Esophagus muscularis mucosa (tissue), 4 donors: ENCODE measurements at regions not wholly inside any gene's neighbourhood (a gene's known extent, or its start where the extent isn't known, plus 50 kb on each side); places are given as distances from the start of the nearest gene placed in this dataset.

Experiments
- DNase-seq: peaks from one replicate; pipeline ENCODE4 v3.0.0-alpha.2; 2017; ENCODE audit errors: extremely low spot score
- H3K27ac ChIP-seq, 4 donors: fragments of 200-600 bp; sonication (generic); replicated peaks in 1 of 4; 1 replicate in 3 of 4; 2 replicates in 1 of 4; pipeline ENCODE4 v1.5.1; 2016 to 2019; ENCODE audit warnings: mild to moderate bottlenecking in 1 of 4
- H3K27me3 ChIP-seq, 4 donors: fragments of 200-600 bp; sonication (generic); one replicate each; pipeline versions ENCODE4 v1.5.1 to v1.6.0; 2016 to 2019
- H3K36me3 ChIP-seq, 4 donors: fragments of 200-600 bp; sonication (generic); one replicate each; pipeline ENCODE4 v1.5.1; 2016 to 2019
- H3K4me1 ChIP-seq, 4 donors: fragments of 200-600 bp; sonication (generic); one replicate each; pipeline ENCODE4 v1.5.1; 2016 to 2019
- H3K4me3 ChIP-seq, 4 donors: fragments of 200-600 bp; sonication (generic); 1 replicate in 2 of 4; 2 replicates in 2 of 4; pipeline ENCODE4 v1.5.1; 2016 to 2019; ENCODE audit warnings: mild to moderate bottlenecking in 4 of 4, moderate library complexity in 1 of 4
- H3K9me3 ChIP-seq, 4 donors: fragments of 200-600 bp; sonication (generic); 1 replicate in 3 of 4; 2 replicates in 1 of 4; pipeline ENCODE4 v1.5.1; 2016 to 2019
- EP300 ChIP-seq: sonication (generic); formaldehyde crosslinking; IDR thresholded peaks from one replicate; pipeline ENCODE4 v1.6.1; 2017; ENCODE audit warnings: antibody characterized with exemption
- POLR2A ChIP-seq: fragments of 450-650 bp; IDR thresholded peaks from one replicate; pipeline ENCODE4 v1.6.1; 2017; ENCODE audit warnings: antibody characterized with exemption, moderate library complexity, mild to moderate bottlenecking, low read depth
- POLR2AphosphoS5 ChIP-seq, 2 donors: sonication (generic); formaldehyde crosslinking; IDR thresholded peaks; one replicate each; pipeline ENCODE4 v1.6.1; 2017; ENCODE audit warnings: antibody characterized with exemption in 2 of 2
- WGBS: methylation state at CpG from one replicate; pipeline ENCODE4 v1.1.5; 2018; 5-methylcytosine and 5-hydroxymethylcytosine counted together
- intact Hi-C: fragments of 100-400 bp; cut with DNase I; formaldehyde crosslinking; loops from one replicate; pipeline ENCODE4 v1.15.1; 2023
- TF ChIP-seq, protein P1 (sequence below), 3 experiments: fragments of 200-600 bp in 2 of 3; fragments of 450-650 bp in 1 of 3; sonication (generic) in 2 of 3; IDR thresholded peaks; one replicate each; pipeline ENCODE4 v1.5.1; 2017 to 2019; ENCODE audit warnings: antibody characterized with exemption in 3 of 3, mild to moderate bottlenecking in 2 of 3, moderate library complexity in 1 of 3

- Histone ChIP-seq H3K9me3 (no peaks in the 10 kb centered on the region), H3K27ac (no peak overlapping the region), H3K36me3 (no peaks in the 10 kb centered on the region), H3K4me3 (no peak overlapping the region), H3K4me1 (no peaks in the 10 kb centered on the region), H3K27me3 (no peaks in the 10 kb centered on the region)
- DNase-seq: no peak
- TF ChIP-seq, protein P1, sequence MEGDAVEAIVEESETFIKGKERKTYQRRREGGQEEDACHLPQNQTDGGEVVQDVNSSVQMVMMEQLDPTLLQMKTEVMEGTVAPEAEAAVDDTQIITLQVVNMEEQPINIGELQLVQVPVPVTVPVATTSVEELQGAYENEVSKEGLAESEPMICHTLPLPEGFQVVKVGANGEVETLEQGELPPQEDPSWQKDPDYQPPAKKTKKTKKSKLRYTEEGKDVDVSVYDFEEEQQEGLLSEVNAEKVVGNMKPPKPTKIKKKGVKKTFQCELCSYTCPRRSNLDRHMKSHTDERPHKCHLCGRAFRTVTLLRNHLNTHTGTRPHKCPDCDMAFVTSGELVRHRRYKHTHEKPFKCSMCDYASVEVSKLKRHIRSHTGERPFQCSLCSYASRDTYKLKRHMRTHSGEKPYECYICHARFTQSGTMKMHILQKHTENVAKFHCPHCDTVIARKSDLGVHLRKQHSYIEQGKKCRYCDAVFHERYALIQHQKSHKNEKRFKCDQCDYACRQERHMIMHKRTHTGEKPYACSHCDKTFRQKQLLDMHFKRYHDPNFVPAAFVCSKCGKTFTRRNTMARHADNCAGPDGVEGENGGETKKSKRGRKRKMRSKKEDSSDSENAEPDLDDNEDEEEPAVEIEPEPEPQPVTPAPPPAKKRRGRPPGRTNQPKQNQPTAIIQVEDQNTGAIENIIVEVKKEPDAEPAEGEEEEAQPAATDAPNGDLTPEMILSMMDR (IDR thresholded peaks at IDR 0.05): no peak
- TF ChIP-seq POLR2AphosphoS5 (IDR thresholded peaks at IDR 0.05) (no peak), EP300 (no peak), POLR2A (no peak)
- WGBS: 70% methylated on average over 1 of the region's 1 CpG
- intact Hi-C loops: no loop called here
These were observed 294.5 kb downstream of the C3orf38 start for GRCh38 chr3:88444251-88444650.

DNA sequence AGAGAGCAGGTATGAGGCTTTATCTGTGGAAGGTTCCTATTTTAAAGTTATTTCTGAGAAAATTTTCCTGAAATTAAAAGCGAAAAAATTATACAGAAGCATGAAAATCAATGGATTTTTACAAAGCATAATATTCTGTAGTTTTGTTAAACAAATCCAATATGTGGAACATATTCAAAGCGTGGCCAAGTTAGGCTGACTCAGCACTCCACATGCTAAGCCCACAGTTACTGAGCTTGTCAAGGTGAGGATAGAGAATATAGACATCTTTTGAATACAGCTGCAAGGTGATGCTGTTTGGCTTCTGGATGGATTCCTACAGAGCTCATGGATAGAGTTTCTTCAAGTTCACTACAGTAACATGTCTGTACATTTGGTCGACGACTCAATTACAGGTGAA is 302.5 kb downstream of the C3orf38 start:
- H3K36me3 ChIP-seq: no peaks in the 10 kb centered on the region
- no peak overlapping the region for H3K4me3 ChIP-seq
- DNase-seq: no peak
- 89% methylated on average over 4 of the region's 4 CpGs for WGBS
- intact Hi-C loops: no loop called here
- no peaks in the 10 kb centered on the region for H3K4me1 ChIP-seq
- H3K27me3 ChIP-seq: no peaks in the 10 kb centered on the region
- H3K27ac ChIP-seq: no peak overlapping the region
- TF ChIP-seq POLR2AphosphoS5 (IDR thresholded peaks at IDR 0.05): no peak
- TF ChIP-seq EP300: no peak
- TF ChIP-seq, protein P1 (IDR thresholded peaks at IDR 0.05): no peak
- no peaks in the 10 kb centered on the region for H3K9me3 ChIP-seq

- Histone ChIP-seq H3K27me3 (no peaks in the 10 kb centered on the region), H3K36me3 (no peaks in the 10 kb centered on the region), H3K9me3 (no peaks in the 10 kb centered on the region), H3K27ac (no peak overlapping the region), H3K4me3 (no peak overlapping the region), H3K4me1 (no peaks in the 10 kb centered on the region)
- intact Hi-C loops: no loop called here
- WGBS: 77% methylated on average over 3 of the region's 3 CpGs
- TF ChIP-seq EP300 (no peak), POLR2A (no peak)
- DNase-seq: no peak
These were observed 310.6 kb downstream of the C3orf38 start for GRCh38 chr3:88460369-88460768.

DNA sequence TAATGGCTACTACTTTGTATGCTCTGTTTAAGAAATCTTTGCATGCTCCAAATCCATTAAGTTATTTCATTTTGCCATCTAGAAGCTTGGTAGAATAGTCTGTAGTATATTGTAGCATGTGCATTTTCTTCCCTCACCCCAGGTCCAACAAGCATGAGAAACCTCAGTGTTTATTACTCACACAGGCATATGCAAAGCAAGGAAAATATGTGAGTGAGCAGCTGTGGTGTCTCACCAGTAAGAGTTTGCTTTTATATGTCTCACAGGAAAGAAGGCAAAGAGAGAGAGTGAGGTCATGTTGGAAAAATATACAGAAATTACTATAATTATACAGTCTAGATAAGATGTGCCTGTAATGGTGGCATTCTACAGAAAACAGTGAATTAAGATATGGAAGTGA is 312.5 kb downstream of the C3orf38 start:
- H3K4me3 ChIP-seq: no peak overlapping the region
- H3K27ac ChIP-seq: no peak overlapping the region
- H3K4me1 ChIP-seq: no peaks in the 10 kb centered on the region
- H3K36me3 ChIP-seq: no peaks in the 10 kb centered on the region
- no peak for DNase-seq
- H3K27me3 ChIP-seq: no peaks in the 10 kb centered on the region
- no peaks in the 10 kb centered on the region for H3K9me3 ChIP-seq
- intact Hi-C loops: no loop called here
- TF ChIP-seq POLR2AphosphoS5 (IDR thresholded peaks at IDR 0.05) (no peak), EP300 (no peak), POLR2A (no peak)
- TF ChIP-seq, protein P1 (IDR thresholded peaks at IDR 0.05): no peak

DNA sequence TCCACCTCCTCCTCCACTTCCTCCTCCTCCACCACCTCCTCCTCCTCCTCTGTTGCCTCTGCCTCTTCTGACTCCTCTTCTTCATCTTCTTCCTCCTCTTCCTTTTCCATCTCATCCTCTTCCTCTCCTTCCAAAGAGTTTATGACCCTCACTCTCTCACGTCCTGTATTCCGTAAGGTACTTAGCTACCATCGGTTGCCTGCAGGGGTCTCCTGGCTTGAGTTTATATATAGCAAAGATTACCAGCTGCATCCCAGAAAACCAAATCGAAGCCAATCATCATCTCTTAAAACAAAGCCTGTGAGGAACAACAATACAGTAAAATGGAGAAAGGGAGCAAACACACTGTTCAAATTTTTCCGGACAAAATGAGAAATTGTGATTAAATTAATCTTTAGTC is 317.4 kb downstream of the C3orf38 start:
- intact Hi-C loops: no loop called here
- no peak for DNase-seq
- Histone ChIP-seq H3K4me1 (no peaks in the 10 kb centered on the region), H3K4me3 (no peak overlapping the region), H3K9me3 (no peaks in the 10 kb centered on the region), H3K27ac (no peak overlapping the region), H3K27me3 (no peaks in the 10 kb centered on the region), H3K36me3 (no peaks in the 10 kb centered on the region)
- WGBS: 92% methylated on average over 5 of the region's 5 CpGs
- TF ChIP-seq EP300 (no peak), POLR2AphosphoS5 (IDR thresholded peaks at IDR 0.05) (no peak), POLR2A (no peak)
- TF ChIP-seq, protein P1 (IDR thresholded peaks at IDR 0.05): no peak
